Activated naive CD8-positive, alpha-beta T cell treated with anti-CD3 and anti-CD28 coated beads, Interleukin-2, amount 50 U/mL, for 24 hours (primary cell): ENCODE measurements at regions not wholly inside any gene's neighbourhood (a gene's known extent, or its start where the extent isn't known, plus 50 kb on each side); places are given as distances from the start of the nearest gene placed in this dataset.

Experiments
- ATAC-seq: fragments of 150-1000 bp; cut with Tn5 transposase; one replicate; pipeline ENCODE4 v1.10.0; 2021
- DNase-seq: peaks from one replicate; pipeline ENCODE4 v3.0.0; 2021
- H3K27ac Mint-ChIP-seq: one replicate; pipeline ENCODE4 v1.8.0; 2021; ENCODE audit warnings: mild to moderate bottlenecking, mixed read lengths
- H3K27me3 Mint-ChIP-seq: one replicate; pipeline ENCODE4 v1.8.0; 2021; ENCODE audit warnings: mixed read lengths
- H3K36me3 Mint-ChIP-seq: one replicate; pipeline ENCODE4 v1.8.0; 2021; ENCODE audit warnings: low read depth, mixed read lengths
- H3K4me1 Mint-ChIP-seq: one replicate; pipeline ENCODE4 v1.8.0; 2021; ENCODE audit warnings: mixed read lengths
- H3K4me3 Mint-ChIP-seq: one replicate; pipeline ENCODE4 v1.8.0; 2021; ENCODE audit warnings: mild to moderate bottlenecking, moderate library complexity, mixed read lengths
- H3K9me3 Mint-ChIP-seq: one replicate; pipeline ENCODE4 v1.8.0; 2021; ENCODE audit warnings: mixed read lengths

GRCh38 chr4:116444117-116444516, 641.3 kb downstream of the TRAM1L1 start:
- Mint-ChIP-seq H3K27ac (no peak overlapping the region), H3K27me3 (no peaks in the 10 kb centered on the region), H3K9me3 (peaks cover 4% of the 10 kb centered on the region), H3K36me3 (no peaks in the 10 kb centered on the region), H3K4me3 (no peak overlapping the region), H3K4me1 (no peaks in the 10 kb centered on the region)
- DNase-seq (no peak), ATAC-seq (no peak)

- H3K27ac Mint-ChIP-seq = no peak overlapping the region
- H3K9me3 Mint-ChIP-seq = peaks cover 4% of the 10 kb centered on the region
- no peak for DNase-seq
- ATAC-seq = no peak
- H3K36me3 Mint-ChIP-seq = no peaks in the 10 kb centered on the region
- no peaks in the 10 kb centered on the region for H3K4me1 Mint-ChIP-seq
- no peaks in the 10 kb centered on the region for H3K27me3 Mint-ChIP-seq
- no peak overlapping the region for H3K4me3 Mint-ChIP-seq
Measured at GRCh38 chr4:116438981-116439729, 646.2 kb downstream of the TRAM1L1 start.

- Mint-ChIP-seq H3K4me3 (no peak overlapping the region), H3K4me1 (no peaks in the 10 kb centered on the region), H3K27me3 (no peaks in the 10 kb centered on the region), H3K9me3 (peaks cover 4% of the 10 kb centered on the region), H3K36me3 (no peaks in the 10 kb centered on the region), H3K27ac (no peak overlapping the region)
- ATAC-seq = no peak
- no peak for DNase-seq
Measured at GRCh38 chr4:116438417-116438816, 647.0 kb downstream of the TRAM1L1 start.

GRCh38 chr4:116427666-116428065, 657.7 kb downstream of the TRAM1L1 start:
- no peak overlapping the region for H3K27ac Mint-ChIP-seq
- ATAC-seq = no peak
- no peaks in the 10 kb centered on the region for H3K36me3 Mint-ChIP-seq
- H3K4me1 Mint-ChIP-seq = no peaks in the 10 kb centered on the region
- H3K27me3 Mint-ChIP-seq = no peaks in the 10 kb centered on the region
- no peak overlapping the region for H3K4me3 Mint-ChIP-seq
- no peak for DNase-seq
- peaks cover 33% of the 10 kb centered on the region for H3K9me3 Mint-ChIP-seq

DNA sequence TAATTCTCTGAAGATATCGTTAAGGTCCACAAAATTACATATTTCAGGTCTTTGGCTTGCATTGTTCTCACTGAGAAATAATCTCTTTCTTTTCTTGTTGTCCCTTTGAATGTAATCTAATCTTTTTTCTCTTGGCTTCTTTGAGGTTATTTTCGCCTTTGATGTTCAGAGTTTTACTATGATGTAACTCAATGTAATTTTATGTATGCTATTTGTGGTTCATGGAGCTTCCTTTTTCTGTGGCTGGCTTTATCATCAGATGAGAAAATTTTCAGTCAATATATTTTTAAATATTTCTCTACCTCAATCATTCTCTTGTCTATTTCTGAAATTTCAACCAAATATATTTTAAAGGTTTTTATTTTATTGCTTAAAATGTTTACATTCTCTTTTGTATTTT, 672.2 kb downstream of the TRAM1L1 start:
- Mint-ChIP-seq H3K4me1 (no peaks in the 10 kb centered on the region), H3K4me3 (no peak overlapping the region), H3K9me3 (peaks cover 7% of the 10 kb centered on the region), H3K27ac (no peak overlapping the region), H3K27me3 (no peaks in the 10 kb centered on the region), H3K36me3 (no peaks in the 10 kb centered on the region)
- ATAC-seq = no peak
- no peak for DNase-seq

DNA sequence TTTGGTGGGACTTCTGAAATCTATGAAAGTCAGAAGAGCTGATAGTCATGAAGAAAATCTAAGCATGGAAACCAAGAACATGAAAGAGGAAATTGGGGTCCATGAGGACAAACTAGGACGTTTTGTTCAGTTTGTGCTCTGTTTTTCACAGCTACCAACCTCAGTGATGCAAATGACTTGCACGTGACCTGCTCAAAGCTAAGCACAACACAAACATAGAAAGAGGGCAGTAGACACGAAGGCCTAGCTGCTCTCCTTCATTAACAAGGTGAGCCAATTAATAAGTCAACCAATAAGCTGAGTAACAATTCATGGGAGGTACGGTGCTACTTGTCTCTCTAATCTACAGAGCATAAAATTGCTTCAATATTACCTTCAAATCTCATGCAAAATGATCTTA, 684.1 kb downstream of the TRAM1L1 start:
- no peaks in the 10 kb centered on the region for H3K4me1 Mint-ChIP-seq
- H3K27me3 Mint-ChIP-seq = no peaks in the 10 kb centered on the region
- DNase-seq = no peak
- no peak overlapping the region for H3K4me3 Mint-ChIP-seq
- H3K36me3 Mint-ChIP-seq = no peaks in the 10 kb centered on the region
- no peaks in the 10 kb centered on the region for H3K9me3 Mint-ChIP-seq
- ATAC-seq = no peak
- H3K27ac Mint-ChIP-seq = no peak overlapping the region

GRCh38 chr4:116400480-116400879, 684.9 kb downstream of the TRAM1L1 start:
- ATAC-seq = no peak
- H3K4me3 Mint-ChIP-seq = no peak overlapping the region
- no peaks in the 10 kb centered on the region for H3K4me1 Mint-ChIP-seq
- H3K9me3 Mint-ChIP-seq = no peaks in the 10 kb centered on the region
- no peaks in the 10 kb centered on the region for H3K27me3 Mint-ChIP-seq
- no peaks in the 10 kb centered on the region for H3K36me3 Mint-ChIP-seq
- no peak for DNase-seq
- no peak overlapping the region for H3K27ac Mint-ChIP-seq

- H3K4me1 Mint-ChIP-seq = no peaks in the 10 kb centered on the region
- no peak overlapping the region for H3K4me3 Mint-ChIP-seq
- no peaks in the 10 kb centered on the region for H3K36me3 Mint-ChIP-seq
- DNase-seq = no peak
- ATAC-seq = no peak
- H3K27ac Mint-ChIP-seq = no peak overlapping the region
- H3K27me3 Mint-ChIP-seq = no peaks in the 10 kb centered on the region
- H3K9me3 Mint-ChIP-seq = no peaks in the 10 kb centered on the region
Measured at GRCh38 chr4:116397714-116398113, 687.7 kb downstream of the TRAM1L1 start.

GRCh38 chr4:116397291-116397690, 688.1 kb downstream of the TRAM1L1 start:
- DNase-seq (no peak), ATAC-seq (no peak)
- Mint-ChIP-seq H3K27me3 (no peaks in the 10 kb centered on the region), H3K36me3 (no peaks in the 10 kb centered on the region), H3K4me3 (no peak overlapping the region), H3K4me1 (no peaks in the 10 kb centered on the region), H3K27ac (no peak overlapping the region), H3K9me3 (no peaks in the 10 kb centered on the region)

GRCh38 chr4:116395408-116395807, 690.0 kb downstream of the TRAM1L1 start:
- Mint-ChIP-seq H3K27ac (no peak overlapping the region), H3K4me1 (no peaks in the 10 kb centered on the region), H3K9me3 (no peaks in the 10 kb centered on the region), H3K27me3 (no peaks in the 10 kb centered on the region), H3K36me3 (no peaks in the 10 kb centered on the region), H3K4me3 (no peak overlapping the region)
- ATAC-seq (no peak), DNase-seq (no peak)

GRCh38 chr4:116391020-116391419, 694.4 kb downstream of the TRAM1L1 start:
- Mint-ChIP-seq H3K4me3 (no peak overlapping the region), H3K36me3 (no peaks in the 10 kb centered on the region), H3K4me1 (no peaks in the 10 kb centered on the region), H3K27ac (no peak overlapping the region), H3K9me3 (peaks cover 14% of the 10 kb centered on the region), H3K27me3 (no peaks in the 10 kb centered on the region)
- DNase-seq = no peak
- no peak for ATAC-seq

- Mint-ChIP-seq H3K27ac (no peak overlapping the region), H3K4me3 (no peak overlapping the region), H3K27me3 (no peaks in the 10 kb centered on the region), H3K9me3 (peaks cover 17% of the 10 kb centered on the region), H3K4me1 (no peaks in the 10 kb centered on the region), H3K36me3 (no peaks in the 10 kb centered on the region)
- no peak for ATAC-seq
- DNase-seq = no peak
Measured at GRCh38 chr4:116389139-116389538, 696.2 kb downstream of the TRAM1L1 start.

- Mint-ChIP-seq H3K9me3 (peaks cover 17% of the 10 kb centered on the region), H3K4me3 (no peak overlapping the region), H3K36me3 (no peaks in the 10 kb centered on the region), H3K27ac (no peak overlapping the region), H3K27me3 (no peaks in the 10 kb centered on the region), H3K4me1 (no peaks in the 10 kb centered on the region)
- ATAC-seq = no peak
- DNase-seq = no peak
Measured at GRCh38 chr4:116387937-116388474, 697.4 kb downstream of the TRAM1L1 start.

- no peak overlapping the region for H3K27ac Mint-ChIP-seq
- no peaks in the 10 kb centered on the region for H3K4me1 Mint-ChIP-seq
- H3K27me3 Mint-ChIP-seq = no peaks in the 10 kb centered on the region
- H3K9me3 Mint-ChIP-seq = peaks cover 21% of the 10 kb centered on the region
- H3K4me3 Mint-ChIP-seq = no peak overlapping the region
- ATAC-seq (no peak), DNase-seq (no peak)
- H3K36me3 Mint-ChIP-seq = no peaks in the 10 kb centered on the region
Measured at GRCh38 chr4:116386856-116387255, 698.5 kb downstream of the TRAM1L1 start.

- Mint-ChIP-seq H3K4me3 (no peak overlapping the region), H3K9me3 (peaks cover 21% of the 10 kb centered on the region), H3K36me3 (no peaks in the 10 kb centered on the region), H3K27ac (no peak overlapping the region), H3K27me3 (no peaks in the 10 kb centered on the region), H3K4me1 (no peaks in the 10 kb centered on the region)
- no peak for ATAC-seq
- DNase-seq = no peak
Measured at GRCh38 chr4:116385583-116385982, 699.8 kb downstream of the TRAM1L1 start.

- H3K9me3 Mint-ChIP-seq = no peaks in the 10 kb centered on the region
- no peak for ATAC-seq
Measured at GRCh38 chr4:116374815-116375214, 710.6 kb downstream of the TRAM1L1 start.

More at GRCh38 chr4:116374815-116375214, 710.6 kb downstream of the TRAM1L1 start:
- no peak for DNase-seq
- Mint-ChIP-seq H3K4me1 (no peaks in the 10 kb centered on the region), H3K4me3 (no peak overlapping the region), H3K36me3 (no peaks in the 10 kb centered on the region), H3K27me3 (no peaks in the 10 kb centered on the region), H3K27ac (no peak overlapping the region)
